ENCODE measurements at regions not wholly inside any gene's neighbourhood (a gene's known extent, or its start where the extent isn't known, plus 50 kb on each side); places are given as distances from the start of the nearest gene placed in this dataset.
A peak's percentile ranks its signal among the peaks of the same experiment; 100 is the strongest.

GRCh38 chr5:37940931-37941623 lies 101.2 kb upstream of the GDNF start:
- no peak overlapping the region for H2AFZ ChIP-seq (ENCODE audit: low read depth, low read length)
- no peaks in the 10 kb centered on the region for H3K4me1 ChIP-seq (ENCODE audit: low read length)
- H3K27ac ChIP-seq (ENCODE audit: low read length), result no peak overlapping the region
- H4K20me1 ChIP-seq (ENCODE audit: insufficient read depth, low read length), result no peaks in the 10 kb centered on the region
- no peak overlapping the region for H3K4me3 ChIP-seq (ENCODE audit: low read length)
- H3K4me2 ChIP-seq (ENCODE audit: low read length), result no peak overlapping the region
- no peak overlapping the region for H3K9ac ChIP-seq (ENCODE audit: low read length)
- TF ChIP-seq EZH2phosphoT487 (IDR thresholded peaks at IDR 0.05; ENCODE audit: low read depth) (no peak), CTCF (IDR thresholded peaks at IDR 0.05; ENCODE audit: low read depth, low read length) (no peak)
- H3K27me3 ChIP-seq (ENCODE audit: low read depth, low read length), result no peaks in the 10 kb centered on the region
- no peaks in the 10 kb centered on the region for H3K79me2 ChIP-seq (ENCODE audit: low read length)
- no peaks in the 10 kb centered on the region for H3K36me3 ChIP-seq (replicated peaks; ENCODE audit: low read depth, low read length)
- H3K9me3 ChIP-seq (ENCODE audit: insufficient read depth, low read length), result no peaks in the 10 kb centered on the region

- 0 out of 2 replicates have a peak, but pooled peaks cover 7% of the 10 kb centered on the region for H3K27me3 ChIP-seq (ENCODE audit: low read depth, low read length)
- no peaks in the 10 kb centered on the region for H3K79me2 ChIP-seq (ENCODE audit: low read length)
- H3K9me3 ChIP-seq (ENCODE audit: insufficient read depth, low read length), result no peaks in the 10 kb centered on the region
- H3K9ac ChIP-seq (ENCODE audit: low read length), result no peak overlapping the region
- H3K4me1 ChIP-seq (ENCODE audit: low read length), result no peaks in the 10 kb centered on the region
- no peak overlapping the region for H3K4me3 ChIP-seq (ENCODE audit: low read length)
- H2AFZ ChIP-seq (ENCODE audit: low read depth, low read length), result no peak overlapping the region
- no peaks in the 10 kb centered on the region for H3K36me3 ChIP-seq (replicated peaks; ENCODE audit: low read depth, low read length)
- no peak for TF ChIP-seq EZH2phosphoT487 (IDR thresholded peaks at IDR 0.05; ENCODE audit: low read depth)
- TF ChIP-seq CTCF (IDR thresholded peaks at IDR 0.05; ENCODE audit: low read depth, low read length), result no peak
- H3K27ac ChIP-seq (ENCODE audit: low read length), result no peak overlapping the region
- H3K4me2 ChIP-seq (ENCODE audit: low read length), result no peak overlapping the region
- H4K20me1 ChIP-seq (ENCODE audit: insufficient read depth, low read length), result no peaks in the 10 kb centered on the region
Observed at GRCh38 chr5:37938861-37939260, 99.0 kb upstream of the GDNF start.

GRCh38 chr5:37938076-37938852 lies 98.4 kb upstream of the GDNF start:
- H3K36me3 ChIP-seq (replicated peaks; ENCODE audit: low read depth, low read length), result no peaks in the 10 kb centered on the region
- TF ChIP-seq EZH2phosphoT487 (IDR thresholded peaks at IDR 0.05; ENCODE audit: low read depth) (no peak), CTCF (IDR thresholded peaks at IDR 0.05; ENCODE audit: low read depth, low read length) (peak; percentile 18; the same call in 1 of the 2 replicates)
- 0 out of 2 replicates have a peak, but pooled peaks cover 7% of the 10 kb centered on the region for H3K27me3 ChIP-seq (ENCODE audit: low read depth, low read length)
- H3K4me2 ChIP-seq (ENCODE audit: low read length), result no peak overlapping the region
- H3K9ac ChIP-seq (ENCODE audit: low read length), result no peak overlapping the region
- H3K79me2 ChIP-seq (ENCODE audit: low read length), result no peaks in the 10 kb centered on the region
- H2AFZ ChIP-seq (ENCODE audit: low read depth, low read length), result no peak overlapping the region
- no peaks in the 10 kb centered on the region for H4K20me1 ChIP-seq (ENCODE audit: insufficient read depth, low read length)
- no peaks in the 10 kb centered on the region for H3K4me1 ChIP-seq (ENCODE audit: low read length)
- no peak overlapping the region for H3K4me3 ChIP-seq (ENCODE audit: low read length)
- no peaks in the 10 kb centered on the region for H3K9me3 ChIP-seq (ENCODE audit: insufficient read depth, low read length)
- no peak overlapping the region for H3K27ac ChIP-seq (ENCODE audit: low read length)

GRCh38 chr5:37936091-37936490 lies 96.2 kb upstream of the GDNF start:
- Histone ChIP-seq H3K4me1 (ENCODE audit: low read length) (no peaks in the 10 kb centered on the region), H3K36me3 (replicated peaks; ENCODE audit: low read depth, low read length) (no peaks in the 10 kb centered on the region), H3K9ac (ENCODE audit: low read length) (no peak overlapping the region), H3K4me3 (ENCODE audit: low read length) (no peak overlapping the region), H4K20me1 (ENCODE audit: insufficient read depth, low read length) (no peaks in the 10 kb centered on the region), H3K9me3 (ENCODE audit: insufficient read depth, low read length) (no peaks in the 10 kb centered on the region), H3K4me2 (ENCODE audit: low read length) (no peak overlapping the region), H3K27ac (ENCODE audit: low read length) (no peak overlapping the region), H3K27me3 (ENCODE audit: low read depth, low read length) (0 out of 2 replicates have a peak, but pooled peaks cover 9% of the 10 kb centered on the region), H2AFZ (ENCODE audit: low read depth, low read length) (no peak overlapping the region), H3K79me2 (ENCODE audit: low read length) (no peaks in the 10 kb centered on the region)
- TF ChIP-seq CTCF (IDR thresholded peaks at IDR 0.05; ENCODE audit: low read depth, low read length) (no peak), EZH2phosphoT487 (IDR thresholded peaks at IDR 0.05; ENCODE audit: low read depth) (no peak)

Data from OCI-LY3 (cell line).